Activated naive CD8-positive, alpha-beta T cell treated with anti-CD3 and anti-CD28 coated beads, Interleukin-2, amount 50 U/mL, for 24 hours (primary cell): ENCODE measurements at regions not wholly inside any gene's neighbourhood (a gene's known extent, or its start where the extent isn't known, plus 50 kb on each side); places are given as distances from the start of the nearest gene placed in this dataset.

ENCODE experiments used
- ATAC-seq: fragments of 150-1000 bp; cut with Tn5 transposase; one replicate; pipeline ENCODE4 v1.10.0; 2021
- DNase-seq: peaks from one replicate; pipeline ENCODE4 v3.0.0; 2021
- H3K27ac Mint-ChIP-seq: one replicate; pipeline ENCODE4 v1.8.0; 2021; ENCODE audit warnings: mild to moderate bottlenecking, mixed read lengths
- H3K27me3 Mint-ChIP-seq: one replicate; pipeline ENCODE4 v1.8.0; 2021; ENCODE audit warnings: mixed read lengths
- H3K36me3 Mint-ChIP-seq: one replicate; pipeline ENCODE4 v1.8.0; 2021; ENCODE audit warnings: low read depth, mixed read lengths
- H3K4me1 Mint-ChIP-seq: one replicate; pipeline ENCODE4 v1.8.0; 2021; ENCODE audit warnings: mixed read lengths
- H3K4me3 Mint-ChIP-seq: one replicate; pipeline ENCODE4 v1.8.0; 2021; ENCODE audit warnings: mild to moderate bottlenecking, moderate library complexity, mixed read lengths
- H3K9me3 Mint-ChIP-seq: one replicate; pipeline ENCODE4 v1.8.0; 2021; ENCODE audit warnings: mixed read lengths

DNA sequence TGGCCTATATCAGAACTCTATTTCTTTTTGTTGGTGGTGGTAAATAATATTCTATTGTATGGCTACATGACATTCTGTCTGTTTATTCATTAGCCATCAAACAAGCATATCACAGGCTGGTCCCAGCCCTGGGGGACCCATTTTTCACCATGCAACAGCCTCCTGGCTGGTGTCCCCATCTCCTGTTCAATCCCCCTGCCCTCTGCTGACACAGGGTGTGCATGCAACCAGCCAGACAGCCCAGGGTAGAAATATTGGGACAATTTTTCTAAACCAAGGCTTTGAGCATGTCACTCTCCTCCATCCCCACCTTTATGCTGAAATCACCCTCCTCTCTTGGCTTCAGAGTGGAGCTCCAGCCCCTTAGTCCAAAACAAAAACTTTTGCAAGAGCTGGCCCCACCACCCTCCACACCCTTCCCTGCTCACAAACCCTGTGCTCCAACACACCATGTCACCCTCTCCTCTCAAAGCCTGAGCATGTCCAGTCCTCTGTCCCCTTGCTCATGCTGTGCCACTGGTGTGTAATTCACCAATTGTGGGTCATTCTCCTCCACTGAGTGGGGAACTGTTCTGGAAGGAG, 153.0 kb upstream of the UQCRFS1 start:
- no peaks in the 10 kb centered on the region for H3K36me3 Mint-ChIP-seq
- H3K9me3 Mint-ChIP-seq: no peaks in the 10 kb centered on the region
- DNase-seq: no peak
- ATAC-seq: no peak
- no peak overlapping the region for H3K27ac Mint-ChIP-seq
- peaks cover 22% of the 10 kb centered on the region for H3K27me3 Mint-ChIP-seq
- no peak overlapping the region for H3K4me3 Mint-ChIP-seq
- H3K4me1 Mint-ChIP-seq: no peaks in the 10 kb centered on the region

DNA sequence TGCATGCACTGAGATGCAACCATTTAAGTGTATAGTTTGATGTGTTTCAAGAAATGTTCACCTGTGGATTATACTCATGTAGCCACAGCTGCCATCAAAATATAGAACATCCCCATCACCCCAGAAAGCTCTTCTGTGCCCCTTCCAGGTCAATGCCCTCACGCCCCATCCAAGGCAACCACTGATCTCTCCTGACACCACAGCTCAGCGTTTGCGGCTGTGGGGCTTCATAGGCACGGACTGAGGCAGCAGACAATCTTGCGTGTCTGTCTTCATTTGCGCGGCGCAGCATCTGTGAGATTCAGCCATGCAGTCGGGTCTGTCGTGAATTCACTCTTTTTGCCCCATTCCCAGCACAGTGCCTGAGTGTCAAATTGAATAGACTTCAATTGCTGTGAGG, 153.8 kb upstream of the UQCRFS1 start:
- H3K27ac Mint-ChIP-seq: no peak overlapping the region
- DNase-seq (no peak), ATAC-seq (no peak)
- no peaks in the 10 kb centered on the region for H3K4me1 Mint-ChIP-seq
- H3K36me3 Mint-ChIP-seq: no peaks in the 10 kb centered on the region
- H3K27me3 Mint-ChIP-seq: peaks cover 22% of the 10 kb centered on the region
- H3K4me3 Mint-ChIP-seq: no peak overlapping the region
- no peaks in the 10 kb centered on the region for H3K9me3 Mint-ChIP-seq

DNA sequence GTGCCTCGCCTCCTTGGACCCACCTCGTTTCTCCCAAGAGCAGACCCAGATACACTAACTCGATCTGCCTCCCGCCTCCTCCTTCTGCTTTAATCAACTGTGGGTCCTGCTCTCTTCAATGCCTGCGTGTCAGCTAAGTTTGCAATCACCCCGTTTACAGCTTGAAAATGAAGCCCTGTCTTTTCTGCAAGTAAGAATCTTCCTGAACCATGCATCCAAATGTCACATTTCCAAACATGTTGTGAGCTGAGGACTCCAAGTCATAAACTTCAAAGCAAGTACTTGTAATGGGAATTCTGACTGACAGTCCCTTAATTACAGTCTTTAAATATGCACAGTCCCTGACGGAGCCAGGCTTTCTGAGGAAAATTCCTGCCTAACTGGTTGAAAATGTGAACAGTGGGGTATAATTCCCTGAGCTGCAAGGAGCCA, 154.9 kb upstream of the UQCRFS1 start:
- DNase-seq: no peak
- Mint-ChIP-seq H3K27me3 (peaks cover 22% of the 10 kb centered on the region), H3K4me1 (no peaks in the 10 kb centered on the region), H3K27ac (no peak overlapping the region), H3K4me3 (no peak overlapping the region), H3K9me3 (no peaks in the 10 kb centered on the region), H3K36me3 (no peaks in the 10 kb centered on the region)
- no peak for ATAC-seq

DNA sequence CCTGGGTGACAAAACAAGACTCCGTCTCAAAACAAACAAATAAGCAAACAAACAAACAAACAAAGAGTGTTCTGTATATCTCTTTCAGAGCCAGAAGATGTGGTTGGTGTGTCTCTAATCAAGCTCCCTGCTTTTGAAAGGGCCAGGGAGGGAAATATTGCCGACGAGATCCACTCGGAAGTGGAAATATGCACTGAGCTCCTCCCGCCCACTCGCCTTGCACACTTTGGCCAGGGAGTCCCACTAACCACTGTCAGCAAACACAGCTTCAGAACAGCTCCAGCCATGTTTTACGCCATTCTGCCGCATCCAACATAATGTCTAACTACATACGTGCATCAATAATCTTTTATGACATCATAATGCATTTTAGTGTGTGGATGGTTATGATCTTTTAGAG, 155.5 kb upstream of the VSTM2B start:
- peaks cover 13% of the 10 kb centered on the region for H3K27me3 Mint-ChIP-seq
- no peak overlapping the region for H3K27ac Mint-ChIP-seq
- no peaks in the 10 kb centered on the region for H3K36me3 Mint-ChIP-seq
- ATAC-seq (no peak), DNase-seq (no peak)
- no peaks in the 10 kb centered on the region for H3K4me1 Mint-ChIP-seq
- H3K4me3 Mint-ChIP-seq: no peak overlapping the region
- H3K9me3 Mint-ChIP-seq: no peaks in the 10 kb centered on the region

DNA sequence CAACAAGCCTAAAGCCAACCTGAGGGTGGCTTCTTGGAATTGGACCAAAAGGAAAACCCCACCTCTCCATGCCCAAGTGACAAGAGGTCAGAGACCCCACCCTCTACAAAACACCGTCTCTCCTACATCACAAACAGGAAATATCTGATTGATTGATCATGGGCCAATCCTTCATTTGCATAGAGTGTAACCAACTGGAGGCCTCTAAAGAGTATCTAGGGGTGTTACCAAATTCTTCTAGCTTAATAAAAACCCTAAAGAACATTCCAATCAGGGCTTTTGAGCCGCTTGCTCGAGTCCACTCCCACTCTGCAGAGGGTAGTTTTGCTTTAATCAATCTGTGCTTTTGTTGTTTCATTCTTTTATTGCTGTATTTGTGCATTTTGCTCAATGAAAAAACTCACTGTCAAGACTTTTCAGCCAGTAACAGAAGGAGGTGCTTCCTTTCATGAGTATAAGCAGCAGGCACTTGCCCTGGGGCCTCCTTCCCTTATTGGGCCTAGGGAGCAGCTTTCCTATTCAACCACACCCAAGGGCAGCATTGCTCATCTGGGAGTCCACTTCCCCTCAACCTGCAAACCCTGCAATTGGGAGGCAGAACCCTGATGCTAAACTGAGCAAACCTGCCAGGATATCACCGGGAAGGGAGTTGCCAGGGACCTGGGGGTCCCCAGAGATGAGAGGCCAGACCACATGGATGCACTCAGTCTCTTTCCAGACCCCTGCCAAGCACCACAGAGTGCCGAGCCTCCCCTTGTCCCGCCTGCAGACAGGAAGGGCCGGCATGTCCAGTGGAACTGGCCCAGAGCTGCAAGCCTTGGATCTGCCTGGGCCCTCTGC, 154.3 kb upstream of the VSTM2B start:
- H3K4me1 Mint-ChIP-seq: no peaks in the 10 kb centered on the region
- no peaks in the 10 kb centered on the region for H3K9me3 Mint-ChIP-seq
- DNase-seq (no peak), ATAC-seq (no peak)
- no peaks in the 10 kb centered on the region for H3K36me3 Mint-ChIP-seq
- no peak overlapping the region for H3K4me3 Mint-ChIP-seq
- H3K27me3 Mint-ChIP-seq: peaks cover 11% of the 10 kb centered on the region
- H3K27ac Mint-ChIP-seq: no peak overlapping the region

DNA sequence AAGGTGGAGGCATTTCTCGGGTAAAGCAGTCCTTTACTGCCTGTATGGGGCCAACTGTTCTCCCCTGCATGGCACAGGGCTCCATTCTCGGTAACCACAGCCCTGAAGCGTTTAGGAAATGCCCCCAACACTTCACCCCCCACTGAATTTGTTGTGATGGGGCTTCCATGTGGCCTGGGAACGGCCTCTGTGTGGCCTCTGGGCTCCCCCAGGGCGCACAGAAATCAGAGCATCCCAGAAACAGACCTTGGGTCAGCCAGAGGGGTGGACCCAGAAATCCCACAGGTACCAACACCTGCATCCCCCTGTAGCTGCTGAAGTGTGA, 153.7 kb upstream of the VSTM2B start:
- Mint-ChIP-seq H3K9me3 (no peaks in the 10 kb centered on the region), H3K27me3 (peaks cover 7% of the 10 kb centered on the region), H3K27ac (no peak overlapping the region), H3K4me1 (no peaks in the 10 kb centered on the region), H3K36me3 (no peaks in the 10 kb centered on the region), H3K4me3 (no peak overlapping the region)
- no peak for DNase-seq
- ATAC-seq: no peak

DNA sequence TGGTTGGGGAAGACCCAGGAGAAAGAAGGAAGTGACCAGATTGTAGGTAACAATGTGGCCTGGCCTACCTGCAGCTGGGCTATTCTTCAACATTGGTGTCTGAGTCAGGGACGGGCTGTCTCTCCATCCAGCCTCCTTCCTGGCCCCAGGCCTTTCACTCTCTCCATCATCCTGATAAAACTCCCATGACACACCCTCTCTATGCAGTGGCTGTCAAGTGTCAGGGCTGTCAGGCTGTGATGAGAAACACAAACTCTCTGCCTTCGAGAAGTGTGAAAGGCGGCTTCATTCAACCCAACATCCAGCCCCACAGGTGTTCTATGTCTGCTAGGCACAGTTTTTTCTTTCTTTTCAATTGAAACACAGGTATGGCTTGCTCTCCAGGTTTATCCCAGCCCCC, 153.3 kb upstream of the VSTM2B start:
- no peak overlapping the region for H3K4me3 Mint-ChIP-seq

DNA sequence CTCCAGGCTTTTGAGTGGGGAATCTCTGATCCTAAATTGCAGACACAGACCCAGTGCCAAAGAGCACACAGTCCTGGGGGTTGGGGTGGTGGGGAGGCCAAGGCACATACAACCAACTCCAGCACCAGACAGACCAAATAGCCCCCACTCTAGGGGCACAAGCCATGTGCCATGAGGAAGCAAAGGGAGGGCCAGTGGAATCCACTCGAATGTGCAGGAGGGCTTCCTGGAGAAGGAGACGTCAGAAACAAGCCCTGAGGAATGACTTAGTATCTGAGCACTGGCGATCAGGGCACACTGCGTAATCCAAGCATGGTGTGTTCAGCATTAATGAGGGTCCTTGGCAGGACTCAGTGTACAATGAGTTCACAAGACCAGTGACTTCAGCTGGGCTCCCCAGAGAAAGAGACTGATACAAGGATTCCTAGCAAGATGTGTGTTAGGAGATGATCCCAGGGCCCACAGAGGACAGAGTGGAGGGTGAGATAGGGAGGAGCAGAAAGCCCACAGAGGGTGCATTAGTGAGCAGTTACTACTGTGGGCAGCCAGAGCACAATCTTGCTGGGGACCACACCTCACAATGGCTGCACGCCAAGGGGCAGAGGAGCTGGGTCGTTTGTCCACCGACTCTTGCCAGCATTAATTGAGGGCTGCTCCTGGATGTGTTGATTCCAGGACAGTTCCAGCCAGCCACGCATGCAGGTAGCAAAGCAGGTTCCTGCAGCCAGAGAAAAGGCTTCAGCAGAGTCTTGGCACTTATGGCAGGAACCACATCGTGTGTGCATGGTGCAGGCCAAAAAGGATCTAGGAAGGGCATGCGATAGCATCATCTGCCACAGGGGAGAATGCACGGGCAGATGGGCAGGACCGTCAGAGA, 152.6 kb upstream of the VSTM2B start:
- Mint-ChIP-seq H3K36me3 (no peaks in the 10 kb centered on the region), H3K4me3 (no peak overlapping the region), H3K27me3 (peaks cover 6% of the 10 kb centered on the region), H3K27ac (no peak overlapping the region), H3K9me3 (no peaks in the 10 kb centered on the region), H3K4me1 (no peaks in the 10 kb centered on the region)
- DNase-seq (no peak), ATAC-seq (no peak)

More for the DNA sequence above, 153.3 kb upstream of the VSTM2B start:
- Mint-ChIP-seq H3K27ac (no peak overlapping the region), H3K4me1 (no peaks in the 10 kb centered on the region), H3K9me3 (no peaks in the 10 kb centered on the region), H3K27me3 (peaks cover 7% of the 10 kb centered on the region), H3K36me3 (no peaks in the 10 kb centered on the region)
- DNase-seq (no peak), ATAC-seq (no peak)

DNA sequence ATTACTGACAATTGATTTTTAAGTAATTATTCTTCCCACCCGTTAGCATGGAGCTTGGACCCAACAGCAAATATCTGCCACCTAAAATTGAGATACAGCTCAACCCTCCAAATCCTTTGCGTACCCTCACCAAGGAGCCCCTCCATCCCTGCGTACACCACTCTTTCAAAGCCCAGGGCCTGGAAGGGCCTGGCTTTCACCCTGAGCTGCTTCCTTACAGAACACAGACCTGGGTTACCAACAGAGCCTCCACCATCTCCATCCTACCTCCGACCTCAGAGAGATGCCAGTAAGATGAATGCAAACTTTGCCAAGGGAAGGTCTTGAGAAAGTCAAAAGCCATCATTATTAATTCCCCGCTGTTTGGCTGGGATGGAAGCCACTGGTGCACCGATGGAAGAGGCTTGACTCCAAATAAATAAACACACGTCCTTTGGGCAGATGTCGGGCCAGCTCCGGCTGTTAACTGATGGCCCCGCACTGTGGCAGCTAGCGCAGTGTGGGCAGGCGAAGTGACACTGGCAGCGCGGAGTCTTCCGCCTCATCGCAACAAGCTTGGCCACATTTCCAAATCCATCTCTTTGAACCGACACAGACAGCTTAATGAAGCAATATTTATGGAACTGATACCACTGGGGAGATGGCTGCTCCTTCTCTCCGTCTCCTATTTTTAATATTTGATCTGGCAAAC, 150.2 kb upstream of the VSTM2B start:
- H3K36me3 Mint-ChIP-seq: no peaks in the 10 kb centered on the region
- H3K4me1 Mint-ChIP-seq: no peaks in the 10 kb centered on the region

DNA sequence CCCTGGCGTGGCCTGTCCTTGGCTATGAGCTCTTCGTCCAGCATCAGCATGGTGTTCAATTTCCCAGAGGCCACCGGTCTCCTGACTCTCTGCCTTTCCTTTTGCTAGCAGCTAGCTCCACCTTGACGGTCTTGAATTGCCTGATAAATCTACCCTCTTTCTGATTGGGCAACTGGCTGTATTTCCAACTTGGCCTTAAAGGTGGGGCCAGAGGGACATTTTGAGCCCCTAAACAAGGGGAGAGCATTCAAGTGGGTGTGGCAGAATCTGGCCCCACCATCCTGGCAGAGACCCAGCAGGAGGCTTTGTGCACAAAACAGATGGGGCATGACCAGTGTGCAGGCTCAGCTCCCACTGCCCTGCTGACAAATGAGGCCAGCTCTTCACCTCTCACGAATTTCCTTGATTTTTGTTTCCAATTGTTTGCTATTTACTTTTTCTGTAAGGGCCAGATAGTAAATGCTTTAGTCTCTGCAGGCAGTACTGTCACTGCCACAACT, 148.9 kb upstream of the VSTM2B start:
- no peaks in the 10 kb centered on the region for H3K4me1 Mint-ChIP-seq
- H3K9me3 Mint-ChIP-seq: no peaks in the 10 kb centered on the region
- H3K27ac Mint-ChIP-seq: no peak overlapping the region
- ATAC-seq (no peak), DNase-seq (no peak)
- H3K4me3 Mint-ChIP-seq: no peak overlapping the region
- peaks cover 17% of the 10 kb centered on the region for H3K27me3 Mint-ChIP-seq
- H3K36me3 Mint-ChIP-seq: no peaks in the 10 kb centered on the region

More for the DNA sequence above, 150.2 kb upstream of the VSTM2B start:
- Mint-ChIP-seq H3K4me3 (no peak overlapping the region), H3K27me3 (peaks cover 15% of the 10 kb centered on the region), H3K27ac (no peak overlapping the region), H3K9me3 (no peaks in the 10 kb centered on the region)
- no peak for ATAC-seq
- no peak for DNase-seq

DNA sequence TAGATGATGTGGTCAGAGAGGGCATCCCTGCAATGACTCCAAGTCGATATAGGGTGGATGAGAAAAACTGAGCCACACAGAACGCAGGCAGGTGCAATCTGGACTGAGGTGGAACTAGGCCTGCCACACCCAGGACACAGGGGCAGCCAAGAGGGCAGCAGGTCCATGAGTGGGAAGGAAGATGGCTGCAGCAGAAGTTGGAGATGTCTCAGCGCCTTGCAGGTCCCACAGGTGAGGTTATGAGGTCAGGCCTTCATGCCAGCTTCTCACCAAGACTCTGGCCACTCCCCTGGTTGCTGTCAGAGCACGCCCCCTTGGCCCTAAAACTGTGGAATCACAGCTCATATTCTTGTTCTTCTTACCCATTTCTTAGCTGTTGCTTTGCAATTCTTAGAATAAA, 147.7 kb upstream of the VSTM2B start:
- Mint-ChIP-seq H3K4me3 (no peak overlapping the region), H3K27me3 (peaks cover 16% of the 10 kb centered on the region), H3K9me3 (no peaks in the 10 kb centered on the region), H3K36me3 (no peaks in the 10 kb centered on the region), H3K4me1 (no peaks in the 10 kb centered on the region), H3K27ac (no peak overlapping the region)
- DNase-seq (no peak), ATAC-seq (no peak)

DNA sequence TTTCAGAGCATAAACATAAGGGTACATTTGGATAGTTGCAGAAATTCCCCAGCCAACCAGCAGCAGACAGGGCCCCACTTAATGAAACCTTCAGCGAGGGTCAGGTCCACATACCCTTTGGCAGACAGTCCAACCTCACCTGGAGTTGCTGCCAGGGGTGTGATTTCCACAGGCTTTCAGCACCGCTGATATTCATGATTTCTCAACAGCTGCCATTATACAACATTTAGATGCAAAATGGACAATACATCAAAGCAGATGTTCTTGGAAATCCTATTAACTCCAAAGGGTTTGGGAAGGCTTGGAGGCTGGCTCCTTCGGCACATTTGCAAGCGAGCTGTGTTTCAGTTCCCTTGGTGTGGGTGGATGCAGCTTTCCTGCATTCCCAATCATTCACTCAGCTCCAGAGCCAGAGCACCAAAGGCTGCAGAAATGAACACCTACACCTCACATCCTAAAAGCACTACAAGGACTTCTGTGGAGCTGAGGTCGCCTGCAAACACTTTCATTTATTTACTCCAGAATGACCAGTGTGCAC, 147.2 kb upstream of the VSTM2B start:
- H3K9me3 Mint-ChIP-seq: no peaks in the 10 kb centered on the region
- DNase-seq (no peak), ATAC-seq (no peak)
- H3K27ac Mint-ChIP-seq: no peak overlapping the region
- peaks cover 15% of the 10 kb centered on the region for H3K27me3 Mint-ChIP-seq
- H3K4me1 Mint-ChIP-seq: no peaks in the 10 kb centered on the region
- H3K36me3 Mint-ChIP-seq: no peaks in the 10 kb centered on the region
- H3K4me3 Mint-ChIP-seq: no peak overlapping the region

DNA sequence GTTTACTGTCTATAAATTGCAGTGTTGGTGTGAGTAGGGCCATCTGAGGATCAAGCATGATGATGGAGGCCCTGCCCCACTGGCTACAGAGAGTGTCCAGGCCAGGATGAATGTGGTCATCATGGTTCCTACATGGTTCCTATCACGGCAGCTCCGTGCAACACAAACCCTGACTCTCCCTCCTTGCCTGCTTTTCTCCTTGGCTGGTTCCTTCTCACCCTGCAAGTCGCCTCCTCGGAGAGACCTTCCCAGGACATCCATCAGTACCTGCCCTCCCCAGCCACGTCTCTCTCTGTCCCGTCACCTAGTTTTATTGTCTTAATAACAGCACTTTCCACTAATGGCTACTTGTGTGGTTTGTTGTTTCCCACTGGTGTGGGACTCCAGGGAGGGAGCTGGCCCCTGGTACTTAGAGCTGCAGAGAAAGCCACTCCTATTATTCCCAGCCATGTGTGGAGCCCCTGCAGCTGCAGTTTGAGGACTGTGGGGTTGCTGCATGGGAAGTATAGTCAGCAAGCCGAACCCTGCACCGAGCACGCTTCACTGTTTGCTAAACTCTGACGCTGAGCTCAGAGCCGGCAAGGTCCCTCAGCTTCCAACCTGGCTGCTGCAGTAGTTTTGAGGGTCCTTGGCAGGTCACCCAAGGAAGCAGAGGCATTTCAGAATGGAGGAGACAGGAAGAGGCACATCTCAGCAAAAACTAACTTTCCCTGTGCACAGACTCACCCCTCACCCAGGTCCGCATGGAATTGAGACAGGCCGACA, 146.4 kb upstream of the VSTM2B start:
- Mint-ChIP-seq H3K4me1 (no peaks in the 10 kb centered on the region), H3K9me3 (no peaks in the 10 kb centered on the region), H3K36me3 (no peaks in the 10 kb centered on the region), H3K27ac (no peak overlapping the region), H3K27me3 (peaks cover 15% of the 10 kb centered on the region), H3K4me3 (no peak overlapping the region)
- no peak for ATAC-seq
- DNase-seq: no peak
